ENCODE measurements at regions not wholly inside any gene's neighbourhood (a gene's known extent, or its start where the extent isn't known, plus 50 kb on each side); places are given as distances from the start of the nearest gene placed in this dataset.

DNA sequence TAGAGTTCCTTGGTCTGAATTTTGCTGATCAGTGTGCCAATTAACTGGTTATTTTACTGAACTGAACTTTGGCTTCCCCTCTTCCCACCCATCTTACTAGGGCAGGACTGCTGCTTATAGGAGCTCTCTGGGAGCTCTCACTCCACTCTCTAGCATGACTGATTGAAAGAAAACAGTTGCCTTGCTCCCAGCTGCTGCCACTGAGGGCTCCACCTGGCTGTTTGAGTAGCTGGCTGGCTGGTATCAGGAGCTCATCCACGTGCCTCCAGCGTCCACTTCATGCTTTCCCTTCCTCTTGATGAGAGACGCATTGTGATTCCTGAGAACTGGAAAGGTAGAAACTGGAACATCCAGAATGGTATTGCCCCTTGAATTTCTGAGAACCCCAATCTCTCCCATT, 73.0 kb upstream of the KLHL13 start:
- TF ChIP-seq POLR2AphosphoS5 (IDR thresholded peaks at IDR 0.05; ENCODE audit: low read depth, low read length): no peak
- TF ChIP-seq POLR2A (IDR thresholded peaks at IDR 0.05; ENCODE audit: low read depth, low read length): no peak
- TF ChIP-seq SPI1 (IDR thresholded peaks at IDR 0.05; ENCODE audit: low read depth, low read length): no peak
- TF ChIP-seq PAX5 (IDR thresholded peaks at IDR 0.05; ENCODE audit: insufficient read depth, low read length, severe bottlenecking): no peak
- no peak for TF ChIP-seq TAF1 (IDR thresholded peaks at IDR 0.05; ENCODE audit: low read depth, low read length)
